8988T (cell line): ENCODE measurements at regions not wholly inside any gene's neighbourhood (a gene's known extent, or its start where the extent isn't known, plus 50 kb on each side); places are given as distances from the start of the nearest gene placed in this dataset.
"Not testable (repeated sequence)": the region's sequence is repeated elsewhere in the genome, so short reads cannot be mapped to it uniquely, and the experiment has no call there.

Experiments
- DNase-seq: peaks from one replicate; pipeline ENCODE4 v3.0.0; 2011

GRCh38 chr3:74036102-74036501 is 411.4 kb upstream of the PDZRN3 start:
- no peak for DNase-seq

- no peak for DNase-seq
Observed at GRCh38 chr3:74033806-74034205, 409.1 kb upstream of the PDZRN3 start.

- no peak for DNase-seq
Observed at GRCh38 chr3:74033381-74033780, 408.6 kb upstream of the PDZRN3 start.

GRCh38 chr3:74027121-74027520 is 402.4 kb upstream of the PDZRN3 start:
- DNase-seq, result no peak

- DNase-seq, result no peak
Observed at GRCh38 chr3:74023395-74023794, 398.7 kb upstream of the PDZRN3 start.

GRCh38 chr3:74021449-74021848 is 396.7 kb upstream of the PDZRN3 start:
- no peak for DNase-seq

GRCh38 chr3:74009961-74010844 is 385.5 kb upstream of the PDZRN3 start:
- no peak for DNase-seq

GRCh38 chr3:74004386-74004785 is 379.6 kb upstream of the PDZRN3 start:
- DNase-seq, result no peak

- DNase-seq, result no peak
Observed at GRCh38 chr3:74003734-74004133, 379.0 kb upstream of the PDZRN3 start.

- no peak for DNase-seq
Observed at GRCh38 chr3:74001436-74001835, 376.7 kb upstream of the PDZRN3 start.

GRCh38 chr3:74000725-74001124 is 376.0 kb upstream of the PDZRN3 start:
- DNase-seq, result no peak

GRCh38 chr3:73999501-73999900 is 374.8 kb upstream of the PDZRN3 start:
- no peak for DNase-seq

GRCh38 chr3:73990691-73991090 is 365.9 kb upstream of the PDZRN3 start:
- DNase-seq, result not testable (repeated sequence)

- no peak for DNase-seq
Observed at GRCh38 chr3:73966733-73967132, 342.0 kb upstream of the PDZRN3 start.

- DNase-seq, result no peak
Observed at GRCh38 chr3:73964818-73965217, 340.1 kb upstream of the PDZRN3 start.

GRCh38 chr3:73955494-73956070 is 330.8 kb upstream of the PDZRN3 start:
- DNase-seq, result no peak

GRCh38 chr3:73954506-73954905 is 329.8 kb upstream of the PDZRN3 start:
- no peak for DNase-seq

GRCh38 chr3:73952781-73953180 is 328.0 kb upstream of the PDZRN3 start:
- no peak for DNase-seq

- no peak for DNase-seq
Observed at GRCh38 chr3:73950865-73951558, 326.3 kb upstream of the PDZRN3 start.

GRCh38 chr3:73945541-73945940 is 320.8 kb upstream of the PDZRN3 start:
- no peak for DNase-seq

GRCh38 chr3:73939985-73940384 is 315.2 kb upstream of the PDZRN3 start:
- DNase-seq, result no peak

- no peak for DNase-seq
Observed at GRCh38 chr3:73933585-73933984, 308.8 kb upstream of the PDZRN3 start.

- DNase-seq, result no peak
Observed at GRCh38 chr3:73927203-73927570, 302.4 kb upstream of the PDZRN3 start.
